ENCODE measurements at regions not wholly inside any gene's neighbourhood (a gene's known extent, or its start where the extent isn't known, plus 50 kb on each side); places are given as distances from the start of the nearest gene placed in this dataset.

DNA sequence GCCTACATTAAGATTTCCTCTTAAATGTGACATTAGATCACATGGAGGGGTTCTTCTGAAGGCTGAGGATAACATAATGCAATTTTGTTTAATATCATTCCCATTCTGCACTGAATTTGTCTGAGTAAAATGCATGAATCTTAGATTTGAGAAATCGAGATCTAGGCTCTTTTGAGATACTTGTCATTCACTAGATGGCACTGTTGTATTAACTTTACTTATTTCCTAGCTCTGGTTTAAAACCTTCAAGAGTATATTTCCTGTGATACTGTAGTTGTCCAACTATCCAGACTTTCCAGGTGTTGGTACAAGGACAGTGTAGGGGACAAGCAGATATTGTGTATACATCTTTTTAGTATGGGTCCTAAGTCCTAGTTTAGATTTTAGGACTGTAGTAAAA lies 91.7 kb upstream of the SEL1L start:
- H3K27me3 ChIP-seq (ENCODE audit: control insufficient read depth in 5 of 5, insufficient read depth in 4 of 5, low read length in 5 of 5): no peaks in the 10 kb centered on the region
- peaks cover 0 to 5% (median 0%) of the 10 kb centered on the region in 5 donors for H3K4me1 ChIP-seq (ENCODE audit: control insufficient read depth in 5 of 5, insufficient read depth in 5 of 5, low read length in 5 of 5)
- H3K4me3 ChIP-seq (ENCODE audit: low read depth in 1 of 5, low read length in 5 of 5): no peak overlapping the region
- no peaks in the 10 kb centered on the region for H3K36me3 ChIP-seq (ENCODE audit: control insufficient read depth in 5 of 5, insufficient read depth in 5 of 5, low read length in 5 of 5)
- no peak overlapping the region for H3K9ac ChIP-seq (ENCODE audit: low read length in 5 of 5)
- no peak overlapping the region for H3K27ac ChIP-seq (ENCODE audit: low read depth, low read length)
- H3K9me3 ChIP-seq (ENCODE audit: control insufficient read depth in 5 of 5, low read length in 5 of 5): no peaks in the 10 kb centered on the region

GRCh38 chr14:81632157-81632556 lies 98.5 kb upstream of the SEL1L start:
- Histone ChIP-seq H3K4me3 (ENCODE audit: low read depth in 1 of 5, low read length in 5 of 5) (no peak overlapping the region), H3K27ac (ENCODE audit: low read depth, low read length) (no peak overlapping the region), H3K27me3 (ENCODE audit: control insufficient read depth in 5 of 5, insufficient read depth in 4 of 5, low read length in 5 of 5) (no peaks in the 10 kb centered on the region), H3K4me1 (ENCODE audit: control insufficient read depth in 5 of 5, insufficient read depth in 5 of 5, low read length in 5 of 5) (no peaks in the 10 kb centered on the region), H3K9ac (ENCODE audit: low read length in 5 of 5) (no peak overlapping the region), H3K9me3 (ENCODE audit: control insufficient read depth in 5 of 5, low read length in 5 of 5) (no peaks in the 10 kb centered on the region), H3K36me3 (ENCODE audit: control insufficient read depth in 5 of 5, insufficient read depth in 5 of 5, low read length in 5 of 5) (no peaks in the 10 kb centered on the region)

DNA sequence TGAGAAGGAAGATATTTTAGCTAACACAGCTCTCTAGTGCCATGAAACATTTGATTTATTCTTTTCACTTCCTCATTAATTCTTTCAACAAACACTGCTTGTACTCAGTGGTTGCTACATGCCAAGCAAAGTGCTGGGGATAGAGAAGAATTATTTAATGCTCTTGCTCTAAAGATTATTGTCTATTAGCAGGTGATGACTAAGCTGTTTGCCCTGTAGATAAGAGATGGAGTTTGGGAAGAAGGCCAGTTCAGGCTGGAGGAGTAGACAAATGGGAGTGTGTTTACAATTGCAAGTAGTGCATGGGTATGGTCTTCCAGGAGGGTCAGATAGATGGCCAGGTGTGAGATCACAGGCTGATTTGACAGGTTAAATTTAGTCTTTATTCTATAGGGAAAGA lies 99.8 kb upstream of the SEL1L start:
- no peak overlapping the region for H3K9ac ChIP-seq (ENCODE audit: low read length in 5 of 5)
- H3K36me3 ChIP-seq (ENCODE audit: control insufficient read depth in 5 of 5, insufficient read depth in 5 of 5, low read length in 5 of 5): no peaks in the 10 kb centered on the region
- H3K4me1 ChIP-seq (ENCODE audit: control insufficient read depth in 5 of 5, insufficient read depth in 5 of 5, low read length in 5 of 5): no peaks in the 10 kb centered on the region
- no peaks in the 10 kb centered on the region for H3K9me3 ChIP-seq (ENCODE audit: control insufficient read depth in 5 of 5, low read length in 5 of 5)
- no peaks in the 10 kb centered on the region for H3K27me3 ChIP-seq (ENCODE audit: control insufficient read depth in 5 of 5, insufficient read depth in 4 of 5, low read length in 5 of 5)
- no peak overlapping the region for H3K27ac ChIP-seq (ENCODE audit: low read depth, low read length)
- no peak overlapping the region for H3K4me3 ChIP-seq (ENCODE audit: low read depth in 1 of 5, low read length in 5 of 5)

DNA sequence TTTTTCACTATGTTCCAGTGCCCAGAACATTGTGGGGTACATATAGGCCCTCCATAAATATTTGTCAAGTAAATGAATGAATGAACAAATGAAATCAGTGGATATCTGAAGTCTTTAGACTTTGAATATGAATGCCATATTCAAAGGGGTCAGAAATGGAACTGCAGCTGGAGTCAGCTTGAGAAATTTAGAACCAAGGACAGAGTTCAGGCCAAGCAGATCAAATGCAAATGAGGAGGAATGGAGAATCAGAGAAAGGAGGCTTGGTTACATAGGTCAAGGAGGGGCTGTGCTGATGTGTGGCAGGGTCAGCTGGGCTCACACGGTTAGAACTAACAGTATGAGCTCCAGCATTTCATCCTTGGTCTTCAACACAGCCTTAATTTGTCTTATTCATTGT lies 104.0 kb upstream of the SEL1L start:
- no peaks in the 10 kb centered on the region for H3K9me3 ChIP-seq (ENCODE audit: control insufficient read depth in 5 of 5, low read length in 5 of 5)
- no peak overlapping the region for H3K27ac ChIP-seq (ENCODE audit: low read depth, low read length)
- no peaks in the 10 kb centered on the region for H3K4me1 ChIP-seq (ENCODE audit: control insufficient read depth in 5 of 5, insufficient read depth in 5 of 5, low read length in 5 of 5)
- H3K9ac ChIP-seq (ENCODE audit: low read length in 5 of 5): no peak overlapping the region
- peaks cover 0 to 4% (median 0%) of the 10 kb centered on the region in 5 donors for H3K27me3 ChIP-seq (ENCODE audit: control insufficient read depth in 5 of 5, insufficient read depth in 4 of 5, low read length in 5 of 5)
- H3K4me3 ChIP-seq (ENCODE audit: low read depth in 1 of 5, low read length in 5 of 5): no peak overlapping the region
- H3K36me3 ChIP-seq (ENCODE audit: control insufficient read depth in 5 of 5, insufficient read depth in 5 of 5, low read length in 5 of 5): no peaks in the 10 kb centered on the region

DNA sequence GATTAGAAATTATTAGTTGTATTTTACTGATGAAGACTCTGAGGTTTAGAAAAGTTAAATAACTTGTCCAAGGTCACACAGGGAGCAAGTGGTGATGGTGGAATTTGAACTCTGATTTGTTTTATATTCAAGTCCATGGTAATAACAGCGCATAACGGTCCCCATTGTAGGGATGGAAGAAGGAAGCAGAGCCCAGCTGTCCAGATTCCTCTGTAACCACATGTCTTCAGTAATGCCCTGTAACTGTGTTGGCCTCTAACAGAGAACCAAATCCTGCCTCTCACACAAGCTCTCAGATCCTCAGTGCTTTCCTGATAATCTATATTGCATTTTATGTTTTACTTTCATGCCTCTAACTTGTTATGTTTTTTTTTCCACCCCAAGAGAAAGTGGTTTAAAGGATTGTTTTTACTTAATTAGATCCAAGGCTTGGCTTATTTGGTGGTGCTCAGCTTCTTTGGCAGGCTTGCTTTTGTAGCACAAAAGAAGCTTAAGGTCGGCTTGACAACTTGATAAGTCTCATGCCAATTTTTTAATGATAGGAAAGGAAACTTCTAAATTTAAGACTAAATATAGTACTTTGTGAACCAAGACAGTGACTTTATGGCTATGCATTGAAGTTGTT lies 105.1 kb upstream of the SEL1L start:
- Histone ChIP-seq H3K4me1 (ENCODE audit: control insufficient read depth in 5 of 5, insufficient read depth in 5 of 5, low read length in 5 of 5) (no peaks in the 10 kb centered on the region), H3K27ac (ENCODE audit: low read depth, low read length) (no peak overlapping the region), H3K4me3 (ENCODE audit: low read depth in 1 of 5, low read length in 5 of 5) (no peak overlapping the region), H3K9ac (ENCODE audit: low read length in 5 of 5) (no peak overlapping the region), H3K36me3 (ENCODE audit: control insufficient read depth in 5 of 5, insufficient read depth in 5 of 5, low read length in 5 of 5) (no peaks in the 10 kb centered on the region), H3K9me3 (ENCODE audit: control insufficient read depth in 5 of 5, low read length in 5 of 5) (no peaks in the 10 kb centered on the region), H3K27me3 (ENCODE audit: control insufficient read depth in 5 of 5, insufficient read depth in 4 of 5, low read length in 5 of 5) (peaks cover 0 to 4% (median 0%) of the 10 kb centered on the region in 5 donors)

DNA sequence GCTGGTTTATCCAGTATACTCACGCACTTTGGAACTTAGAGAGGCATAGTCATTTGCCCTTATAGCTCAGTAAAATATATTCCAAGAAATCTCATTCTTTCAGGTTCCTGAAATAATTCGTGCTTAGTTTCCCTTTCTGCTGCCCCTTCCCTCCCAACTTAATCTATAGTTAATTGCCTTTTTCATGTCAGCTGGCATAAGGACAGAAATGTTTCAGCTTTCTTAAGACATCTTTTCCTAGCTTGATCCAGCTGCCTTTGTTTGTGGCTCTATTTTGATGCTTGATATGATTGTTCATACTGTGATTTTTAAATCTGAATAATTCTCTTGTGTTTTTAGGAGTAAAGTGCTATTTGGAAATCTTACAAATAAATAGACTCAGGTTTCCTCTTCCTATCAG lies 120.0 kb upstream of the SEL1L start:
- no peak overlapping the region for H3K9ac ChIP-seq (ENCODE audit: low read length in 5 of 5)
- H3K4me1 ChIP-seq (ENCODE audit: control insufficient read depth in 5 of 5, insufficient read depth in 5 of 5, low read length in 5 of 5): peaks cover 0 to 13% (median 13%) of the 10 kb centered on the region in 5 donors
- no peak overlapping the region for H3K27ac ChIP-seq (ENCODE audit: low read depth, low read length)
- no peaks in the 10 kb centered on the region for H3K27me3 ChIP-seq (ENCODE audit: control insufficient read depth in 5 of 5, insufficient read depth in 4 of 5, low read length in 5 of 5)
- peaks cover 0 to 3% (median 0%) of the 10 kb centered on the region in 5 donors for H3K9me3 ChIP-seq (ENCODE audit: control insufficient read depth in 5 of 5, low read length in 5 of 5)
- H3K36me3 ChIP-seq (ENCODE audit: control insufficient read depth in 5 of 5, insufficient read depth in 5 of 5, low read length in 5 of 5): no peaks in the 10 kb centered on the region
- no peak overlapping the region for H3K4me3 ChIP-seq (ENCODE audit: low read depth in 1 of 5, low read length in 5 of 5)

DNA sequence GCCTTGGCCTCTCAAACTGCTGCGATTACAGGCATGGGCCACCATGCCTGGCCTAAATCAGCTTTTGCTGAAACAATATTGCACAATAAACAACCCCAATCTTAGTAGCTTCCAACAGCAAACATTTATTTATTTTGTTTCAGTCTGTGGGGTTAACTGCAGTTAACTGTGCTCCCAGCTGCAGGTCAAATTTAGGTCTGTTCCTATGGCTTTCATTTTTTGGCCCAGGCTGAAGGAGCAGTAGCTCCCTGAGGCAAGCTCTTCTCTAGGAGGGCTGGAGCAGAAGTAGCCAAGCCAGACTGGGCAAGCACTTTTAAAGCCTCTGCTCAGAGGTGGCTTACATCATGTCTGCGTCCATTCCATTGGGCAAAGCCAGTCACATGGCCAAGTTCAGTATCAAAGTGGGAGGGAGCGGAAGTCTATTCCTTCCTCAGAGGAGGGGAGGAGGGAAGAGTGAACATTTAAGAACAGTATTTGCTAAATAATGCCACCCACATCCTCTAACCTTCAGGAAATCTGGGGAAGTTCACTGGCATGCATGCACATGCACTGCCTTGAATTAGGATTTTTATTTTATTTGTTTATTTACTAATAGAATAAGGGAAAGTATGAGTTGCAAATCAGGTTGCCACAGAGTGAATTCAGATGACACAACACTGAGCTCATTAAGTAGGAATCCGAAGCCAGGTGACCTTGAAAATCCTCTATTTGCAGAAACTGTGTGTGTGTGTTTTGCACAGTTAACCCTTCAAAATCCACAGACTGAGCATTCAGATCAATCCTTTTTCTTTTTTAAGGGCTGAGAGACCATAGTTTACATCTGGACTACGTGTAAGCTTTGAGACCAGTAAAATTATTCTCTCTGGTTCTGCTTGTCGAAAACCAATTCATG lies 122.0 kb upstream of the SEL1L start:
- no peak overlapping the region for H3K9ac ChIP-seq (ENCODE audit: low read length in 5 of 5)
- peaks cover 0 to 13% (median 13%) of the 10 kb centered on the region in 5 donors for H3K4me1 ChIP-seq (ENCODE audit: control insufficient read depth in 5 of 5, insufficient read depth in 5 of 5, low read length in 5 of 5)
- no peaks in the 10 kb centered on the region for H3K36me3 ChIP-seq (ENCODE audit: control insufficient read depth in 5 of 5, insufficient read depth in 5 of 5, low read length in 5 of 5)
- peak overlapping the region in 1 of 5 donors; percentile 1 for H3K4me3 ChIP-seq (ENCODE audit: low read depth in 1 of 5, low read length in 5 of 5)
- peaks cover 0 to 3% (median 0%) of the 10 kb centered on the region in 5 donors for H3K9me3 ChIP-seq (ENCODE audit: control insufficient read depth in 5 of 5, low read length in 5 of 5)
- H3K27me3 ChIP-seq (ENCODE audit: control insufficient read depth in 5 of 5, insufficient read depth in 4 of 5, low read length in 5 of 5): no peaks in the 10 kb centered on the region
- H3K27ac ChIP-seq (ENCODE audit: low read depth, low read length): no peak overlapping the region

DNA sequence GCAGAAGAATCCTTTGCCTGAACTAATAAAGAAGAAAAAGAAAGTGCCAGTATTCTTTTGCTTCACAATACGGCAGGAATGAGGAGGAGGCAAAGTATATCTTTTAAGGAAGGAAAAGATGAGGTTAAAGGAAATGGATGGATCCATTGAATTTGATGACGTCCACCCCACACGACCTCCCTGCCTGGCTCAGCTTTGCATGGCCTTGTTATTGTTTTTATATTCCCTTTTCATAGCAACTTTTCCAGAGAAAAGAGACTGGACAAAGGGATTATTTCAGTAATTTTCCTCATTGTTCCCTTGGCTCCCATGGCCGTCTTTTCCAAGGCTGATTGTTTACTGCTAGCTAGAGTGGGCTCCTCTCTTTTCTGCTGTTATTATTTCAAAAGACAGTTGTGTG lies 123.2 kb upstream of the SEL1L start:
- Histone ChIP-seq H3K9me3 (ENCODE audit: control insufficient read depth in 5 of 5, low read length in 5 of 5) (peaks cover 0 to 3% (median 0%) of the 10 kb centered on the region in 5 donors), H3K4me1 (ENCODE audit: control insufficient read depth in 5 of 5, insufficient read depth in 5 of 5, low read length in 5 of 5) (peaks cover 0 to 13% (median 13%) of the 10 kb centered on the region in 5 donors), H3K9ac (ENCODE audit: low read length in 5 of 5) (no peak overlapping the region), H3K27ac (ENCODE audit: low read depth, low read length) (no peak overlapping the region), H3K36me3 (ENCODE audit: control insufficient read depth in 5 of 5, insufficient read depth in 5 of 5, low read length in 5 of 5) (no peaks in the 10 kb centered on the region), H3K27me3 (ENCODE audit: control insufficient read depth in 5 of 5, insufficient read depth in 4 of 5, low read length in 5 of 5) (no peaks in the 10 kb centered on the region), H3K4me3 (ENCODE audit: low read depth in 1 of 5, low read length in 5 of 5) (peak overlapping the region in 2 of 5 donors; percentile 24 to 29)

DNA sequence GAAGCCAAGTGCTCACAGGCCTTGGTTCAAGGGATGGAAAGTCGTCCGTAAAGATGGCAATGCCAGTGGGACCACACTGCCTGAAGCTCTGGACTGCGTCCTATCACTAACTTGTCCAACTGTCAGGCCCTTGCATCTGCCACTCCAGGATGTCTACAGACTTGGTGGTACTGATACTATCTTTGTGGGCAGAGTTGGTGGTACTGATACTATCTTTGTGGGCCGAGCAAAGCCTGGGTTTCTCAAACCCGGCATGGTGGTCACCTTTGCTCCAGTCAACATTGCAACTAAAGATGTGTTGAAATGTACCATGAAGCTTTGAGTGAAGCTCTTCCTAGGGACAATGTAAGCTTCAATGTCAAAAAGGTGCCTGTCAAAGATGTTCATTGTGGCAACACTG lies 128.4 kb upstream of the SEL1L start:
- no peak overlapping the region for H3K9ac ChIP-seq (ENCODE audit: low read length in 5 of 5)
- H3K36me3 ChIP-seq (ENCODE audit: control insufficient read depth in 5 of 5, insufficient read depth in 5 of 5, low read length in 5 of 5): no peaks in the 10 kb centered on the region
- no peak overlapping the region for H3K4me3 ChIP-seq (ENCODE audit: low read depth in 1 of 5, low read length in 5 of 5)
- H3K27ac ChIP-seq (ENCODE audit: low read depth, low read length): no peak overlapping the region
- no peaks in the 10 kb centered on the region for H3K4me1 ChIP-seq (ENCODE audit: control insufficient read depth in 5 of 5, insufficient read depth in 5 of 5, low read length in 5 of 5)
- no peaks in the 10 kb centered on the region for H3K27me3 ChIP-seq (ENCODE audit: control insufficient read depth in 5 of 5, insufficient read depth in 4 of 5, low read length in 5 of 5)
- H3K9me3 ChIP-seq (ENCODE audit: control insufficient read depth in 5 of 5, low read length in 5 of 5): no peaks in the 10 kb centered on the region

GRCh38 chr14:81662570-81663197 lies 129.0 kb upstream of the SEL1L start:
- Histone ChIP-seq H3K4me1 (ENCODE audit: control insufficient read depth in 5 of 5, insufficient read depth in 5 of 5, low read length in 5 of 5) (no peaks in the 10 kb centered on the region), H3K27ac (ENCODE audit: low read depth, low read length) (no peak overlapping the region), H3K27me3 (ENCODE audit: control insufficient read depth in 5 of 5, insufficient read depth in 4 of 5, low read length in 5 of 5) (no peaks in the 10 kb centered on the region), H3K9ac (ENCODE audit: low read length in 5 of 5) (no peak overlapping the region), H3K9me3 (ENCODE audit: control insufficient read depth in 5 of 5, low read length in 5 of 5) (no peaks in the 10 kb centered on the region), H3K36me3 (ENCODE audit: control insufficient read depth in 5 of 5, insufficient read depth in 5 of 5, low read length in 5 of 5) (no peaks in the 10 kb centered on the region), H3K4me3 (ENCODE audit: low read depth in 1 of 5, low read length in 5 of 5) (no peak overlapping the region)
